GM18907 (cell line): ENCODE measurements at regions not wholly inside any gene's neighbourhood (a gene's known extent, or its start where the extent isn't known, plus 50 kb on each side); places are given as distances from the start of the nearest gene placed in this dataset.

ENCODE experiments used
- ATAC-seq: cut with Tn5 transposase; IDR thresholded peaks from one replicate; pipeline ENCODE4 v1.9.1; 2021; ENCODE audit warnings: mild to moderate bottlenecking, moderate library complexity; ENCODE audit not compliant: unreplicated experiment

GRCh38 chr2:150023663-150024062 lies 436.1 kb upstream of the MMADHC start:
- no peak for ATAC-seq

DNA sequence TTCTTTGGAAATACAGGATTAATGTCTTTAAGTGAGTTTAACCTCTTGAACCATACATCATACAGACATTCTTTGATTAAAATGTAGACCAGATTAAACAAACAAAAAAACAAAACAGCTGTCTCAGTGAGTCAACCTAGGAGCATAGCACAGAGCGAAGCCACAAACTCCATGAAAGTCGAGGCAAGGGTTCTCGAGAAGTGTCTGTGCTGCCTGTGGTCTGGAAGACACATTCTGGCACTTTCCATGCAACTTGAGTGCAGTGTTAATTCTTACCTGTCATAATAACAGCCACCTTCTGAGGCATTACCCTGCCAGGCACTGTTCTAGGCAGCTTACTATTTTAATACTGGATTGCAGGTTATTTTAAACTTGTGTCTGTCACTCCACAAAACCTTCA lies 435.5 kb upstream of the MMADHC start:
- no peak for ATAC-seq

- no peak for ATAC-seq
Measured at GRCh38 chr2:150020937-150021673, 433.5 kb upstream of the MMADHC start.

DNA sequence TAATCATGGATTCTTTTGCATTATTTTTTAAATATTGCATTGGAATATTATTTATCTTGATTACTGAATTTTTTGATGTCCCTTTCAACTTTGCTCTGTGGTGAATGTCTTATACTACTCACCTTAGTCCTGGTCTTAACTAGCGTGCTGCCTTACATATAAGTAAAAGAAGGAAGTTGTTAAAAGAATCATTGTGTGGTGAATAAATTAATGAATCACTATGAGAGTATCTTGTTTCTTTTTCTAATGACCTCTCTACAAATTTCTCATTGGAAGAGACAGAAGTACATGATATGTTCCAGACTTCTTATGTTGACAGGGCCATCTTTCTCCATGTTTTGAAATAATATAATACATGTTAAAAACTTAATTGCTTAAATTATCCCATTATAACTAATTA lies 432.6 kb upstream of the MMADHC start:
- ATAC-seq = no peak

DNA sequence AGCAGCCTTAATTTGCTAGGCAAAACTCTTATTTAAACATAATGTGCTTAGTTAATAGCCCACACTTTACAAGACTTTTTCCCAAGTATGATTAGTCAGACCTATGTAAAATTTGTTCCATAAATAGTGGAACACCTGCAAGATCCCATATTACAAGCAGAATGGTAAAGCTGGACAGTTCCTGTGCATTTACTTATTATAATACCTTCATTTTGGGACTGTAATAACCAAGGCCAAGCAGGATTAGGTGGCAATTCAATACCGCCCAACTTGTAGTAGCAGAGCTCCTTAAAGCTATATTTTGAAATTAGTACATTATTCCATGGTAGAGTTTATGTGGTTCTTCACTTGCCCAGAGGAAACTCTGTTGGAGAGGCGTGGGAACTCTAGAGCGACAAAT lies 431.5 kb upstream of the MMADHC start:
- ATAC-seq = no peak

- ATAC-seq = no peak
Measured at GRCh38 chr2:150012986-150013385, 425.4 kb upstream of the MMADHC start.

- ATAC-seq = no peak
Measured at GRCh38 chr2:150011161-150011730, 423.7 kb upstream of the MMADHC start.

- ATAC-seq = no peak
Measured at GRCh38 chr2:150008901-150009300, 421.3 kb upstream of the MMADHC start.

GRCh38 chr2:150007815-150008430 lies 420.3 kb upstream of the MMADHC start:
- no peak for ATAC-seq

DNA sequence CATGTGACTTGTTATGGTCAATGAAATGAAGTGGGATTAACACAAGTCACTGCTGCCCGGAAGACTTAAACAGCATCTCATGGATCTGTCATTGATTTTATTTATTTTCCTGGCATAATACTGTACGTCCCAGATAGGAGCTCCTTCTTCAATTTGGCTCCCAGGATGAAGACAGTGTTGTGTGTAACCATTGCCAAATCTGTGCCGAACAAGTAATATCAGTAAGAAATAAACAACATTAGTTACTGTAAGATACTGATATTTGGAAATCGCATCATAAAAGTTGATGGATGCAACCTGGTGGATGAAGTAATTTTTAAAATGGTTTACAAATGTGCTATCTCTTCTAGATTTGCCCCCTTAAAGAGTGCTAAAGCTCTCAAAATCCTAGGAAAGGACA lies 419.0 kb upstream of the MMADHC start:
- ATAC-seq = no peak

- ATAC-seq = no peak
Measured at GRCh38 chr2:150003544-150003943, 416.0 kb upstream of the MMADHC start.

DNA sequence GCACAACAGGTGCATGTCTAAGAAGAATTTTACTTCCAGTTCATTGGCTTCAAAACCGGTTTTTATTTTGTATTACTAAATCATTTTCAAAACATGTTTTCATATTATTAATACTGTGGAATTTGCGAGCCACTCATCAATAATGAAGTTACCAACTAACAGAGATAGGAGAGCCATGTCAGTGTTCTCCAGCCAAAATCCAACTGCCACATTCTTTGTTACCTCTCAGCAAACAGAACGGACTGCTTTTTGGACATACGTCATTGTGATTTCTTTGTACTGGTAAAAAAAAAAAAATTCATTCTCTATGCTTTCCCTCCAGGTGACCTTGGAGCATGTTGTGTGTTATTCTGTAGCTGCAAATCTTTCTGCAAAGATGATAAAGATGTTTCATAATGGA lies 414.2 kb upstream of the MMADHC start:
- ATAC-seq = no peak

GRCh38 chr2:149996901-149997300 lies 409.3 kb upstream of the MMADHC start:
- ATAC-seq = no peak

DNA sequence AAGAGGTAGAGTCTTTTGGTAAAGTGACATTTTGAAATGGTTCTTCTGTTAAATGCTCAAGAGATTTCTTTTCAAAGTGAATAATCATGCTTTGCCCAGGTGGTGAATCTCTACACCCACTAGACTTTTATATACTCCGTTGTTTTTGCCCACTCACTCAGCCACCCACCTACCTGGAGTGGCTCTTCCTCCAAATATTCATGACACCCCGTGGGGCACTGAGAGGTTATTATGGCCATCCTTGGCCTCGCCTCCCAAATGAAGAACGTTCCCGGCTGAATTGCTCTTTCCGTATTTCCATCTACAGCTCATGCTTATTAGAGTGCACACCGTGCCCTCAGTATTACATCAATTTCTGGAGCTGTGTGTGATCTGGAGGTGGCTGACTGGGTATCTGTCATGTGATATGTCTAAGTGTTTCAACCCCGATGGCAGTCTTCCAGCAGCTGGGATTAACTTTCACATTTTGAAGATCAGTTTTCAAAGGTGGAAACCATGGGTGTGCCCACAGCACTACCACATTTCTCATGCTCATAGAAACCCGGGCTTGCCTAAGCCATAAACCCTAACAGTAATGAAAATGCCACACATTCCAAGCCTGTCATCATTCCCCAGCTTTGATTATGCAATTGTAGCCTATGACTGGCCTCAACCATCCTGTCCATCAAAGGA lies 406.6 kb upstream of the MMADHC start:
- no peak for ATAC-seq

DNA sequence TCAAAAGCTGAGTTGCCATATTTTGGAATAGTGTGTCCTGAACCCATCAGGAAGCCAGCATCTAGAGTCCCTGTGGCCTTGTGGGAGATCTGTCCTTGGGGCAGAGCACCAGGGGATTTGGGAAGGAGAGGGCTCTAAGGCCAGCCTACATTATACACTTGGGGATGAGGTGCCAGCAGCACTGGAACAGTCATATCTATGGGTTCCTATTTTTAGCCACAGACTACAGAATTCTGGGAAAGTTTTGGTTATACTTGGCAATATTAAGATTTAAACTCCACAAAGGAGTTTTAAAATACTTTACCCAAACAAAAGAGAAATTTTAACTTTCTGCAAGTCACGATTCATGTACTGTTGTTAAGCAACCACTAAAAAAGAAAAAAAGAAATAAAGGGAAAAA lies 405.7 kb upstream of the MMADHC start:
- no peak for ATAC-seq

- no peak for ATAC-seq
Measured at GRCh38 chr2:149991576-149991975, 404.0 kb upstream of the MMADHC start.

DNA sequence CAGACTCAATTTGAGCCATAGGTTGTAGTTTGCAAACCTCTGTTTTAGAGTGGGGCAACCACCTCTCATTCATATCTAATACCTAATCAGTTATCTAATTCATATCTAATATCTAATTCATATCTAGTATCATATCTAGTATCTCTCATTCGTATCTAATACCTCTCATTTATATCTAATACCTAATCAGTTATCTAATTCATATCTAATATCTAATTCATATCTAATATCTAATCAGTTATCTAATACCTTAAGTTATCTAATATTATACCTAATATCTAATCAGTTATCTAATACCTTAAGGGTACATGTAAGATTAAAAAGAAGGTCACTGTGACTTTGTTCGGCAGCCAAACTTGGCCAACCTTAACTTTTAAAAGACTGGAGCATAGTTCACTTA lies 403.4 kb upstream of the MMADHC start:
- no peak for ATAC-seq

GRCh38 chr2:149989447-149990063 lies 402.0 kb upstream of the MMADHC start:
- no peak for ATAC-seq

- no peak for ATAC-seq
Measured at GRCh38 chr2:149988361-149988760, 400.8 kb upstream of the MMADHC start.

DNA sequence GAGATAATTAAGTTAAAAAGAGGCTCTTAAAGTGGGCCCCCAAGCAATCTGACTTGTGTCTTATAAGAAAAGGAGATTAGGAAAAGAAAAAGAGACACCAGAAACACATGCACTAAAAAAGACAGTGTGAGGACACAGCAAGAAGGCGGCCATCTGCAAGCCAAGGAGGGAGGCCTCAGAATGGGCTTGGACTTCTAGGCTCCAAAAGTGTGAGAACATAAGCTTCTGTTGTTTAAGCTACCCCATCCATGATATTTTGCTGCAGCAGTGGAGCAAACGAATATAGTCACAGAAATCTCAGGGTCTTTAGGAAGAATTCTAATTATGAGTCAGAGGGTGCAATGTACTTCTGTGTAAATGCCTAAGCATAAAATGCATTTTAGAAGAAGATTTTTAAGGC lies 399.3 kb upstream of the MMADHC start:
- ATAC-seq = no peak

DNA sequence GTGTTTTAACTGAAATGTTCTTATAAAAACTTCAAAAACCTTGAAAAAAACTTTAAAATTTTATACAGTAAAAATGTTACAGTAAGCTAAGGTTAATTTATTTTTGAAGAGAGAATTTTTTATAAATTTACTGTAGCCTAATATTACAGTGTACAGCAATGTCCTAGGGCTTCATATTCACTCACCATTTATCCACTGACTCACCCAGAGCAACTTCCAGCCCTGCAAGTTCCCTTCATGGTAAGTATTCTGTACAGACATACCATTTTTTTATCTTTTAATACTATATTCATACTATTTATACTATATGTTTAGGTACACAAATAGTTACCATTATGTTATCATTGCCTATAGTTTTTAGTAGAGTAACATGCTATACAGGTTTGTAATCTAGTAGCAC lies 396.7 kb upstream of the MMADHC start:
- no peak for ATAC-seq

GRCh38 chr2:149972066-149972465 lies 384.5 kb upstream of the MMADHC start:
- no peak for ATAC-seq
